GM20000 (cell line): ENCODE measurements at regions not wholly inside any gene's neighbourhood (a gene's known extent, or its start where the extent isn't known, plus 50 kb on each side); places are given as distances from the start of the nearest gene placed in this dataset.
"Not testable (repeated sequence)": the region's sequence is repeated elsewhere in the genome, so short reads cannot be mapped to it uniquely, and the experiment has no call there.

Experiments
- DNase-seq: peaks from one replicate; pipeline ENCODE4 v3.0.0; 2012; ENCODE audit warnings: low spot score
- CTCF ChIP-seq: IDR thresholded peaks from 2 replicates; pipeline ENCODE4 v1.5.1; 2012; ENCODE audit warnings: mild to moderate bottlenecking, control low read depth; ENCODE audit errors: extremely low read depth, missing control alignments

- no peak for TF ChIP-seq CTCF
- no peak for DNase-seq
These were observed 110.6 kb upstream of the PRMT8 start for GRCh38 chr12:3380200-3381043.

GRCh38 chr12:3381059-3382047 lies 109.7 kb upstream of the PRMT8 start:
- no peak for TF ChIP-seq CTCF
- no peak for DNase-seq

GRCh38 chr12:3389986-3390385 lies 101.0 kb upstream of the PRMT8 start:
- no peak for TF ChIP-seq CTCF
- no peak for DNase-seq

- DNase-seq, result not testable (repeated sequence)
These were observed 93.4 kb upstream of the PRMT8 start for GRCh38 chr12:3397596-3397995.

- no peak for TF ChIP-seq CTCF
- DNase-seq, result peak; percentile 34
These were observed 92.7 kb upstream of the PRMT8 start for GRCh38 chr12:3398196-3398789.

GRCh38 chr12:3405821-3406220 lies 85.2 kb upstream of the PRMT8 start:
- no peak for DNase-seq
- TF ChIP-seq CTCF, result no peak

GRCh38 chr12:3407723-3408122 lies 83.3 kb upstream of the PRMT8 start:
- no peak for TF ChIP-seq CTCF

More at GRCh38 chr12:3407723-3408122, 83.3 kb upstream of the PRMT8 start:
- no peak for DNase-seq
